SW 1271 (cell line): ENCODE measurements at regions not wholly inside any gene's neighbourhood (a gene's known extent, or its start where the extent isn't known, plus 50 kb on each side); places are given as distances from the start of the nearest gene placed in this dataset.

Source experiments
- DNase-seq, 2 experiments: peaks; one replicate each; lab custom pipeline; 2025; lab: John Stamatoyannopoulos, UW

DNA sequence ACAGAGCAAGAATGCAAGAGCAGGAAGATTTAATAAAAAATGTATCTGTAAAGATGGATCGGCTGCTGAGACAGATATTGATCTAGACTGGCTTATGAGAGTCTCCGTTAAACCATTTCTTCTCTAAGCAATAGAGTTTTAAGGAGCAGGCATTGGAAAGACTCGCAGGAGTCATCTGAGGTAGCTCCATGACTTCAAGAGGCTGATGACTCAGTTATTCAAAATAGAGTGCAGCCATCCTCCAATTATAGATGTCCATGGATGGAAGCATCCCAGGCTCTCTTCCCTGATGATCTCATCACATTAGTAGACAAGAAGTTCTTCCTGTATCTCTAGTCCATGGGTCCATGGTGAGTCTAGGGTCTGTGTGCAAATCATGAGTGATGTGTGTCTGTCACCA lies 638.3 kb upstream of the TMEM132C start:
- no peak for DNase-seq

DNA sequence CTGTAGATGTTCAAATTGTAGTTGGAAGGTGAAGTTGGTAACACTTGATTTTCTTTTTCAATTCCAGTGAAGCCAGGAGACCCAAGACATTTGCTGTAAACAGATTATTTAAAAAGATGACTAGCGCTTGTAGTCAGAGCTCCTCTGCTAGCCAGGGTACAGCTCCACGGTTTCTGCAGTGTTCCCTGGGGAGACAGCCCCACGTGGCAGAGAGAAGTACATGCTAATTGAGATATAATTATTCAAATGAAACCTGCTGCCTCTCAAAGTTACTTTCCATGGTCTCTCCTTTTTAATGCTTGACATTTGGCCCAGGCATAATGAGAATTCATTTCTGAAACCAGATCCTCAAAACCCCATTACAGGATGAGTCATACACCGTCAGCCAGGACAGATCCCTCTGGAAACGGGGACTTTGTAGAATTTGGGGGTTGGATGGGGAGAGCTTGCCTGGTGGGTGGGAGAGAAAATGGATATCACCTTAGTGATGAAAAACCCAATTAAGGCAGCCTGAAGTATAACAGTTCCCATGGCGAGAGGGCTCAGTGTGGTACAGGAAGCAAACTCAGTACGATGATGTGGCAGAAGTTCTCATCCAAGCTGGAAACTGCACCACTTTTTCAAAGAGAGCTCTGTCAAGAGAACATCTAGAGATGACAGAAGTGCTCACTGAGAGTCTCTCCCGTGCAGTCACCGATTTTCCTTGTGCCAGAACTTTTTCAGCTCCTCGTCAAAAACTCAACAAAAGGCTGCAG lies 637.7 kb upstream of the TMEM132C start:
- DNase-seq = no peak

GRCh38 chr12:127632461-127632860 lies 634.5 kb upstream of the TMEM132C start:
- no peak for DNase-seq

- no peak for DNase-seq
Observed at GRCh38 chr12:127635838-127636237, 631.1 kb upstream of the TMEM132C start.

GRCh38 chr12:127636882-127637281 lies 630.1 kb upstream of the TMEM132C start:
- no peak for DNase-seq

DNA sequence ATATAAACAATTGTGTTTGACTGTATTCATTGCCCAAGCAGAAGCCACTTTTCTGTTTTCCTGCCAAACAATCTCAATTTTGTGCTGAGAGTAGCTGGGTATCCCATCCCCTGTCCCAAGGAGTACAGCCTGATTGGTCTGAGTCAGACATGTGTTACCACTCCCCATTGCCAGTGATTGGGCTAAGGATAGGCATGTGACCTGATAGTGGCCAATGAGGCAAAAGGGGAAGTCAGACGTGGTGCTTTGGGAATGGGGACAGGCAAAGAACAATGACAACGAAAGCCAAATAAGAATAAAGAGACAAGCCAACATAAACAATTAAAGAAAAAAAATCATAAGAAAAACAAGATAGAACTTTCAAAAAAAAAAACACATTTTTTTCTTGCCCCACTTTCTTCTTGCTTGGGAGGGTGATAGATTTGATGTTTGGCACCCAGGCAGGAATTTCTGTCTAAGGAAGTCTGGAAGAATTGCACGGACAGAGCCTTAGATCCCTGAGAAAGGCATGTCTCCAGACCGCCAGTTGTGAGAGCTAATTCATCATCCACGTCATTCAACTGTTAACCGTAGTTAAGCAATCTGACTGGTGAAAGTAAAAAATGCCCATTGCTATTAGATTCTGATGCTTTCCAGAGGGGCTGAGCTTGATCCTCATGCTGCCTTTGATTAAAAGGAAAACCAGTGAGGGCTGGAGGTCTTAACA lies 626.6 kb upstream of the TMEM132C start:
- DNase-seq = no peak

DNA sequence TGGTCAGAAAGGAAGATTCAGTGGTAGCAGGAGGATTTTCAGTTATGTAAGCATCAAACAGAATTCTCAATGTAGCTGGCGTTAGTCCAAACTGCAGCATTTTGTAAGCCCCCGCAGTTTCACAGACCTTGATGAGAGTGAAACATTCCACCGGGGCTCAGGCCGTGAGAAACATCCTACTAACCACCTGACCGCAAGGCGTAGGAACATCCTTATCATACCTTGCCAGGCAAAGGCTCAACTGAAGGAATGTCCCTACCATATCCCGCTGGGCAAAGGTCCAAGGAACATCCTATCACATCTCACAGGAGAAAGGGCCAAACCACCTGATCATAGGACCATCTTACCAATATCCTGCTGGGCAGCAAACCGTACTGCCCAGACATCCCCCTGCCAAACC lies 624.8 kb upstream of the TMEM132C start:
- no peak for DNase-seq

- DNase-seq = no peak
Observed at GRCh38 chr12:127648321-127648720, 618.6 kb upstream of the TMEM132C start.

- DNase-seq = no peak
Observed at GRCh38 chr12:127649961-127650360, 617.0 kb upstream of the TMEM132C start.

DNA sequence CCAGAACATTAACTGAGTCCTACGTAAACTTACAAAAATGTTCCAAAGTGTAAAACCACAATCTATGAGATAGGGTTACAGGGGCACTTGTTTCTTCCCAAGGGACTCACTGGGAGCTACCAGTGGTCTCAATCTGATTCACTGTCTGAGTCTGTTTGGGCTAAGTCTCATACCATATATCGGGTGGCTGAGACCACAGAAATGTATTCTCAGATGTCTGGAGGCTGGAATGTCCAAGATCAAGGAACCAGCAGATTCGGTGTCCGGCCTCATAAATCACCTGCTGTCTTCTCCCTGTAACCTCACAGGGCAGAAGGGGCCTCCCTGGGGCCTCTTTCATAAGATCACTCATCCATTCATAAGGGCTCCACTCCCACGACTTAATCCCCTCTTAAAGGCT lies 616.3 kb upstream of the TMEM132C start:
- no peak for DNase-seq

- DNase-seq = no peak
Observed at GRCh38 chr12:127652281-127652680, 614.7 kb upstream of the TMEM132C start.

DNA sequence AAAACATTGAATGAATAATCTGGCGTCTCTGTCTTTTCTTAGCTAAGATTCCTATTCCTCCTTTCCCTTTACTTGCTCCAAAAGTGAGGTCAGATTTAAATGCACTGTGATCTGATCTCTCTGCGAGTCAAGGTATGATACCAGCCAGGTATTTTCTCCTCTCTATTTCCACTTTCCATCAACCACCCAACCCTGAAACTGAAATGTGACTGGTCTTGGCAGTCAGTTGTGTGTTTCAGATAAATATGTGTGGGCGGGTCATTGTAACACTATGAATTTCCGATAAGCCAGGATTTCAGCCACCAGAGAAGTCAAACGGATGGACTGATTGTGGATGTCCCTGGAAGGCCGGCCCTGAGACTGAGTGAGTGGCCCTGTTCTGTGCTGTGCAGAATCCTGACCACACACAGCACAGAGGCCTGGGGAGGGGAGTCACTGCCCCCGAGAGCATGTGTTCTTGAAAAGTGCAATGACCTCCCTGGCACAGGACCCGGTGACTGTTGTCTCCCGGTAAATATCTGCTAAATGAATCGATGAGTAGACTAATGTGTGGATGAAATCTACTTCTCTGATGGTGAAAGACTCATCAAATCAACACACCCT lies 612.5 kb upstream of the TMEM132C start:
- no peak for DNase-seq

DNA sequence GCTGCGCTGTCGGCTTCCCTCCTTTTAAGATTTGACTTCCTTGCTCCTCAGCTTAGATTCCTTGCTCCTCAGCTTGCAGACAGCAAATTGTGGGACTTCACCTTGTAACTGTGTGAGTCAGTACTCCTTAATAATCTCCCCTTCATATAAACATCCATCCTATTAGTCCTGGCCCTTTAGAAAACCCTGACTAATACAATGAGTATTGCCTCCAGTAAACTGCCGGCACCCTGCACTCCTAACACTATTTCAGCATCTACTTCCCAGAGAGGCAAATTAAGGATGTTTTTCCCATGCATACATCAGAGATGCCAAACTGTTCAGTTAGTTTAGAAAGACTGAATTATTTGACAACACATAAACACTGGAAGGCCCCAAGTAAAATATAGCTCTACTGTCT lies 611.3 kb upstream of the TMEM132C start:
- DNase-seq = no peak

DNA sequence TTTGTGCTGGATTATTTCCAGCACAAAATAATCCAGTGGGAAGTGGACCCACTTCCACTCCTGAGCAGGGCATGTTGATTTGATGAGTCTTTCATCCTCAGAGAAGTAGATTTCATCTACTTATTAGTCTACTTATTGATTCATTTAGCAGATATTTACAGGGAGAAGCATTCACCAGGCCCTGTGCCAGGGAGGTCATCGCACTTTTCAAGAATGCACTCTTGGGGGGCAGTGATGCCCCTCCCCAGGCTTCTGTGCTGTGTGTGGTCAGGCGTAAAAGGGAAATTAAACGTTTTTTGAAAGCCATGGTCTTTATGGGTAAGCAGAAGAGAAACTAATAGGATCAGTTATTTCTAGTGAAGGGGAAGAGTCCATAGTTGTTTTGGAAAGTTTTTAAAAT lies 610.7 kb upstream of the TMEM132C start:
- DNase-seq = no peak

DNA sequence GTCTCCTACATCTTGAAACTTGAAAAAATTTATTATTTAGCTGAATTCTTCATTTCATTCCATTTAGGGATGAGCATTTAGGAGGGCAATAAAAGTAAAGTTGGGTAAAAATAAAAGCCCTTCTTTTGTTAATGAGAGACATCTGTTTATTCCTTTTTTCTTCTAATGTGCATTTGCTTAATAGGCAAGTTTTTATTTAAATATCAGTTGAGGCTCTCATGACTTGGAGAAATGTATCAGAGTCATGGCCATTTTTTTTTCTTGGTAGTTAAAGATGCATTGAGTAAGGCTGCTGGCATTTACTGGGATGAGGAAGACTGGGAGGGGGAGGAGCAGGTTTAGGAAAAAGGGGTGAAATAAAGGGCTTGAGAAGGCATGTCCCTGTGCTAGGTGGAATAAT lies 609.9 kb upstream of the TMEM132C start:
- DNase-seq = no peak

- no peak for DNase-seq
Observed at GRCh38 chr12:127660961-127661360, 606.0 kb upstream of the TMEM132C start.

DNA sequence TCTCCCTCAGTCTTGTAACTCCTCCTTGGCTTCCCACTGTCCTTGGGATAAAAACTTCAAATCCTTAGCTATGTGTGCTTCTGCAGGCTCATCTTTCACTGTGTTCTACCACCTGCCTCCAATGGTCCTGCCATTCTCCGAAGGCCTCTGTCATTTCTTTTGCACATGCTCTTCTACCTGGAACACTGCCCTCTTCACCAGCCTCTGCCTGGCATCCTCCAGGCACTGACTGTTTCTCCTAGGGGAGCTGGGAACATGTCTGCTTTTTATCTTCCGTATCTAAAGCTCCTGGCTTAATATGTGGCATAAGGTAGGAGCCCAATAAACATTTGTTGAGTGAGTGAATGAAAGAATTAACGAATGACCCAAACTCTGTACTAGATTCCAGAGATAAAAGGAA lies 603.3 kb upstream of the TMEM132C start:
- DNase-seq = no peak

GRCh38 chr12:127664901-127665300 lies 602.1 kb upstream of the TMEM132C start:
- DNase-seq = no peak

- DNase-seq = no peak
Observed at GRCh38 chr12:127667131-127667685, 599.8 kb upstream of the TMEM132C start.

DNA sequence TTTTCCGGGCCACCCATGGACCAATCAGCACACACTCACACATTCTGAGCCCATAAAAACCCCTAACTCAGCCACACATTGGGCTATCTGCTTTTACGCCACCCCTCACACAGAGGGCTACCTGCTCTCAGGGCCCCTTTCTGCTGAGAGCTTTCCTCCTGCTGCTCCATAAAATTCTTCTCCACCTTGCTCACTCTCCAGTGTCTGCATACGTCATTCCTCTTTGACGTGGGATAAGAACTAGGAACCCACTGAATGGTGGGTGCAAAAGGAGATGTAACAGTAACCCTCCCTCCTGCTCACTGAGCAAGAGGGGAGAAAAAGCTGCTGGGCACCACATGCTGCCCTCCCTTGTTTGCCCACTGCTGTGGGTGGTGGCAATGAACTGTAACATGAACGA lies 596.7 kb upstream of the TMEM132C start:
- DNase-seq = no peak

GRCh38 chr12:127670796-127671195 lies 596.2 kb upstream of the TMEM132C start:
- DNase-seq = no peak

DNA sequence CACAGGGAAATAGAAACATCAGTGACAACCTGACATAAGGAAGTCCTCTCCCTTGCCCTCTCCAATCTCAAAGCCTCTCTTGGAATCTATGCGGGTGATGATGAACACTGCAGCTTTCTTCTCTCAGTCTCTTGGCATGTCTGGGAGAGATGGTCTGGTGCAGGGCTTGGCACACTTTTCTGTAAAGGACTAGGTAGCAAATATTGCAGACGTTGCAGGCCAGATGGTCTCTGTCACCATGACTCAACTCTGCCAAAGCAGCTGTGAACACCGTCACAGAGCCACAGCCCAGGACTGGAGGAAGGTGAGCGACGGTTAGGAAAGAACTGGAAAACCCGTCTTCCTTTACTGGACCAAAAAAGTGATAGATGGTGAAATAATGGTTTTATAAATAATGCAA lies 591.0 kb upstream of the TMEM132C start:
- DNase-seq = no peak

DNA sequence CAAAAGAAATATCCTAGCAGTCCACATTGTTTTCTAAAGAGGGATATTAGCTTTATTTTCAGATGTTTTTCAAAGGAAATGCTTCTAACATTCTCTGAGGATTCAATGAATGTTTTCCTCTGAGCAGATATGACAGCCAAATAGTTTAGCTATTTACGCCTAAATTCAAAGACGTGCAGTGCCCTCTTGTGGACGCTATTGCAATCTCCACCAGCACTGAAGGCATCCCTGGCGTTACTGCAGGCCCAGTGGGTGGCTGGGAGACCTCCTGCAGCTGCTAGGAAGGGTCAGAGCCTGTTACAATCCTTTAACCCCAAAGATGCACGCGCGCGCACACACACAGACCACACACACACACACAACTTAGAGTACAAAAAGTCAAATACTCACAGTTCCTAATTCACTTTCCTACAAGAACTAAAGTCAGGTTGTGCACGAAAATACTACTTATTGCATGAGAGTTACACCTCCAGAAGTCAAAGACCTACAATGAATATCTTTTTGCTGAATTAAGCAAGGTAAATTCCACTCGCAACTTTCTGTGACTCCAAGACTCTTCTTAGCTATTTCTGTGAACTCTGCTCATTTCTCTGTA lies 589.3 kb upstream of the TMEM132C start:
- DNase-seq = peak in 1 of 2 experiments; percentile 40
